ENCODE measurements at regions not wholly inside any gene's neighbourhood (a gene's known extent, or its start where the extent isn't known, plus 50 kb on each side); places are given as distances from the start of the nearest gene placed in this dataset.
"Not testable (repeated sequence)": the region's sequence is repeated elsewhere in the genome, so short reads cannot be mapped to it uniquely, and the experiment has no call there.

- no peak for DNase-seq (ENCODE audit: low spot score)
These were observed 94.1 kb upstream of the SRD5A3 start for GRCh38 chr4:55251896-55252295.

DNA sequence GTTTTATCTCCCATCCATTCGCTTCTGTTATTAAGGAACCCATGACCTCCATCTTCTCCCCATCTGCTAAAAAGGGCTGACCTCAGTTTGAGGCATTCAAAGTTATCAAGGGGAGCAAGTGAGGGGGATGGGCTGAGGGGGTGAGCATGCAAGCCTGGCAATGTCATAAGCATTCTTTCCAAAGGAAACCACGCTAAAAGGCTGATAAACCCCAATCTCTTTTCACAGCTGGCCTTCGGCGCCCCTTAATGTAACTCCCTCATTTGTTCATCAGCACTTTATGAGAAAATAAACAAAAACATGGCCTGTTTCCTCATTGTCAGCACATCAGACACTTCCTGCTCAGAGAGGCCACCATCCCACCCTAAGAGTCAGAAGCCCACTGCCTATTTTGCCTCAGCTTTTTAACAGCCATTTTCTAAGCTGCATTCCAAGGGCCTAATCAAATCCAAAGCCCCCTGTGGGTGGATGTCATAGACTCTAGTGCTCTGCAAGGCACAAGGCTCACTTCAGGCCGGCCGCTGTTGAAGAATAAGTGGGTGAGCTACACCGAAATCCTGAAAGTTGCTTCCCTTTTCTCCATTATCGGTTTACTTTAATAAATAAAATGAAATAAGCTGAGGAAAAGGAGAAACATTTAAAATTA lies 92.0 kb upstream of the SRD5A3 start:
- DNase-seq (ENCODE audit: low spot score) = no peak

- peak; percentile 69 for DNase-seq (ENCODE audit: low spot score)
These were observed 90.9 kb upstream of the SRD5A3 start for GRCh38 chr4:55255179-55255578.

DNA sequence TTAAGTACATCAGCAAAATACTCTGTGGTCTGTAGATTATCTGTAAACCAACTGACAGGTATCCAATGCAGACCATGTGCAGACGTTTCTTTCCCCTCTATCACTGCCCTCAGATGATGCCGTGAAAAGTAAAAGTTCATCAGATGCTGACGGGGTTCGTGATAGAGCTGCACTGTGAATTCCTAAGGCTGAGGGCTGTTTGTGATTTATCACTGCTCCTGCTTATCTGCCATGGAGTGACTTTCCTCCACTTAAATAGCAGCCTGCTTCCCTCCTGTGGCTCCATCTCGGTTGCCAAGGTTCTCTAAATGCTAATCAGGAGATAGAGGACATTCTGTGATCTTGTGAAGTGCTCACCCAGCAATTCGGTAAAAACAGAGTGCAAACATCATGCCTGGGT lies 89.3 kb upstream of the SRD5A3 start:
- no peak for DNase-seq (ENCODE audit: low spot score)

DNA sequence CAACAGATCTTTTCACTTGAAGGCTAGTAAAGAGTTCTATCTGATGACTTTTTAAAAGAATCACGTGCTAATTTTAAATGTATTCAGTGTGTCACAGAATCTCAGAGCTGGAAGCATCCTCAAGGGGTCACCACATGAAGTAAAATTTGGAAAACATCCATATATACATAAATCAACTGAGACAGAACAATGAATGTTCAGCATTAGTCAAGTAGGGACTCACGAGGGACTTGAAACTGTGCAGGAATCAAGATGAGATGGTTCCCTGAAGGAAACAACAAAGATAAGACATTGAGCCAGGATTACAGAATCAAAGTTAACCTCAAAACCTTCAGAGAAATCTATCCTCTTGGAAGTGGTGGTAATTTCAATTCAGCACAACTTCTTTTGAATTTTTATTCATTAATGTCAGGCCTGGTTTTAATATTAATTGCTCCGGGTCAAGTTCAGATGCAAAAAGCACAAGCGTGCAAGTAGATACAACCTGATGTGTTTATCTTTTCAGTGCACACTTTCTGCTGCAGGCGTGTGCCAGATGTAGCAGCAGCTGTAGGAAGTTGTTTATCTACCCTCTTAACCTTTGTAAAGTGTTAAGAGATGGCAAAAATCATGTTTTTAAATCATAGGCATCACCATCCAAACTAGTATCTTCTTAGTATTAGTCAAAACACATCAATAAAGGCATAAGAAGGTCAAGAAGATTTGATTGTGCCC lies 87.7 kb upstream of the SRD5A3 start:
- DNase-seq (ENCODE audit: low spot score) = no peak

- DNase-seq (ENCODE audit: low spot score) = no peak
These were observed 86.7 kb upstream of the SRD5A3 start for GRCh38 chr4:55259294-55259693.

GRCh38 chr4:55269470-55269869 lies 76.6 kb upstream of the SRD5A3 start:
- no peak for DNase-seq (ENCODE audit: low spot score)

DNA sequence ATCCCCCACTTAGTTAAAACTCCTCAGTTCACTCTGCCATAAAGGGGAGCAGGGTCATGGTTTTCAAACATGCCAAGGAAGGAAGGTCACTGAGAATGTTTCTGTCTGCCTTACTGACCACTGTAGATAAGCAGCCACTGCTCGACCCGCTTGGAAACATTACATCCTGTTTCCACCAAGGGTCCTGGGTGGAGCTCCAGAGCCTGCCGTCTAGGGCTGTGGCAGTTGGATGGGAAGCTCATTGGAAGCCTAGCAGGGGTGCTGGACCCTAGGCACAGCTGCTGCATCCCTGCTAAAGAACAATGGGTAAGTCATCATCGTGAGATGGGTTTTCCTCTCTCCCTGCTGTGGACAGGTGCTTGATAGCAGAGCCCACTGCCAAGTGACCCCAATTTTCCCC lies 76.0 kb upstream of the SRD5A3 start:
- DNase-seq (ENCODE audit: low spot score) = no peak

- no peak for DNase-seq (ENCODE audit: low spot score)
These were observed 75.6 kb upstream of the SRD5A3 start for GRCh38 chr4:55270481-55270880.

DNA sequence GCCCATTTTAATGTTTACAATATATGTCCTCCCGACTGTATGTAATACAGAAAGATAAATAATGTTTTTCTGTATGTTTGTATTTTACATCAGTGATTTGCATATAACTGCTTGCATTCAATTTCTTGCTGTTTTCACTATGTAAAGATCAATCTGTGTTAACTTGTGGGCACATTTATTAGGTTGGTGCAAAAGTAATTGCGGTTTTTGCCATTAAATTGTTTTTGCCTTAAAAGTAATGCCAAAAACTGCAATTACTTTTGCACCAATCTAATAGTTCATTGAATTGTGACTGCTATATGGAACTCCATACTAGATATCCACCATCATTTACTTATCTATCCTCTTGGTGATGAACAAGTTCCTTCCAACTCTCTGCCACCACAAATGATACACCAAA lies 73.9 kb upstream of the SRD5A3 start:
- no peak for DNase-seq (ENCODE audit: low spot score)

- DNase-seq (ENCODE audit: low spot score) = no peak
These were observed 73.5 kb upstream of the SRD5A3 start for GRCh38 chr4:55272589-55272988.

GRCh38 chr4:55277011-55277410 lies 69.0 kb upstream of the SRD5A3 start:
- no peak for DNase-seq (ENCODE audit: low spot score)

- no peak for DNase-seq (ENCODE audit: low spot score)
These were observed 67.7 kb upstream of the SRD5A3 start for GRCh38 chr4:55278316-55278715.

DNA sequence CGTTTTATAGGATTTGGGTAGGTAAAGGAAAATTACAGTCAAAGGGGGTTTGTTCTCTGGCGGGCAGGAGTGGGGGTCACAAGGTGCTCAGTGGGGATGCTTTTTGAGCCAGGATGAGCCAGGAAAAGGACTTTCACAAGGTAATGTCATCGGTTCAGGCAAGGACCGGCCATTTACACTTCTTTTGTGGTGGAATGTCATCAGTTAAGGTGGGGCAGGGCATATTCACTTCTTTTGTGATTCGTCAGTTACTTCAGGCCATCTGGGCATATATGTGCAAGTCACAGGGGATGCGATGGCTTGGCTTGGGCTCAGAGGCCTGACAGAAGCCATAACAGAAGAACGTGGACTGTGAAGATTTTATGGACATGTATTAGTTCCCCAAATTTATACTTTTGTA lies 65.6 kb upstream of the SRD5A3 start:
- not testable (repeated sequence) for DNase-seq (ENCODE audit: low spot score)

- DNase-seq (ENCODE audit: low spot score) = not testable (repeated sequence)
These were observed 64.8 kb upstream of the SRD5A3 start for GRCh38 chr4:55281118-55281683.

DNA sequence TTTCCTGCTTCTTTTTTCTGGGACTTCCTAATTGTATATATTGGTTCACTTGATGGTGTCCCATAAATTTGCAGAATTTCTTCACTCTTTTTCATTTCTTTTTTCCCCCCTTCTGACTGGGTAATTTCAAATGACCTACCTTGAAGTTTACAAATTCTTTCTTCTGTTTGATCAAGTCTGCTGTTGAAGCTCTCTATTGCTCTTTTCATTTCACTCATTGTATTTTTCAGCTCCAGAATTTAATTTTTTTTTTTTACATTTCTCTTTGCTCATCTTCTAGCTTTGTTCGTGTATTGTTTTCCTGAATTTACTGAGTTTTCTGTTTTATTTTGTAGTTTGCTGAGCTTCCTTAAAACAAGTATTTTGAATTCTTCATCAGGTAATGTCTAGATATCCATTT lies 61.7 kb upstream of the SRD5A3 start:
- no peak for DNase-seq (ENCODE audit: low spot score)

- peak; percentile 4 for DNase-seq (ENCODE audit: low spot score)
These were observed 54.8 kb upstream of the SRD5A3 start for GRCh38 chr4:55291227-55291640.

GRCh38 chr4:55296096-55296495 lies 49.9 kb upstream of the SRD5A3 start:
- no peak for DNase-seq (ENCODE audit: low spot score)
